NCI-H510A (cell line): ENCODE measurements at regions not wholly inside any gene's neighbourhood (a gene's known extent, or its start where the extent isn't known, plus 50 kb on each side); places are given as distances from the start of the nearest gene placed in this dataset.

Experiments
- DNase-seq: peaks from one replicate; lab custom pipeline; 2025; lab: John Stamatoyannopoulos, UW

GRCh38 chr5:6236170-6236793, 142.1 kb downstream of the MED10 start:
- DNase-seq, result no peak

GRCh38 chr5:6235726-6236125, 142.6 kb downstream of the MED10 start:
- DNase-seq, result no peak

DNA sequence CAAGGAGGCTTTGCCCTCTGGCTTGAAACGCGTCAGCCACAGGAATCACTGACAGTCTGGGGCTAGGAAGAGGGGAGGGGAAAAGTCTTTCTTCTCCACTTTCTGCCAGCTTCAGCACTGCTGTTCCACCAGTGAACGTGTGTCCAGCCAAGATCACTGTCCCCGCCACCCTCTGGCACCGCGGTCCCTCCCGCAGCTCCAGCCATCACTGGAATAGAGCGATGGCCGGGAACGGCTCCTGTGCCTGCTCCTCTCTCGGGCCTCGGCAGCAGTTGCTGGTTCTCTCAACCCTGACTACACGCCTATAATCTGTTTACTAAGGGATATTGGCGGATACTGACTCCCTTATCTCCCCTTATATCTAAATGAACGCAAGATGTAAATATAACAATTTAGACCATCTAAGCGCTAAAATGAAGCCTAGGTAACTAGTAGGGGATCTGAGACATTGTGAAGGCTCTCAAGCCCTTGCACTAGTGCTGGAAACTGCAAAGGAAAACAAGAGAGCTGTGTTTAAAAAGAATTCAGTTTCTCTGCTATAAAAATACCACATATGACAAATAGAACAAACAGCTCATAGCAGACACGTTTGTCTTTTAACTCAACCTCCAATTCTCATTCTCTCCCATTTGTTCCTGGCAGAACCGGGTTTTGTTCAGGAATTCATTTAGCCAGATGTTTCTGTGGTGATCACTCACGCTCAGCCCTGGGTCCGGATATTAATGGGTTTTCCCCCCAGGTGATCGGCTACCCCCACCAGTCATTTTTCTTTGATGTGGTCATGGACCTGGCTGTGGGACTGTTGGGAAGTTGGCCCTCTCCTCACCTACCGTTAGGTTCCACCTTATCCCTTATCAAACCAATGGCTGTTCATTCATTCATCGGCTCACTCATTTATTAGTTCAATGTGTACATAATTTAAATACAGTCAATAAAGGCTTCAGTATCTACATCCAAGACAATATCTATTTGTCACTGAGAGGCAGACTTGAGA, 149.8 kb downstream of the MED10 start:
- DNase-seq, result no peak

- no peak for DNase-seq
Measured at GRCh38 chr5:6225121-6225607, 153.2 kb downstream of the MED10 start.

- DNase-seq, result no peak
Measured at GRCh38 chr5:6224406-6224805, 153.9 kb downstream of the MED10 start.

DNA sequence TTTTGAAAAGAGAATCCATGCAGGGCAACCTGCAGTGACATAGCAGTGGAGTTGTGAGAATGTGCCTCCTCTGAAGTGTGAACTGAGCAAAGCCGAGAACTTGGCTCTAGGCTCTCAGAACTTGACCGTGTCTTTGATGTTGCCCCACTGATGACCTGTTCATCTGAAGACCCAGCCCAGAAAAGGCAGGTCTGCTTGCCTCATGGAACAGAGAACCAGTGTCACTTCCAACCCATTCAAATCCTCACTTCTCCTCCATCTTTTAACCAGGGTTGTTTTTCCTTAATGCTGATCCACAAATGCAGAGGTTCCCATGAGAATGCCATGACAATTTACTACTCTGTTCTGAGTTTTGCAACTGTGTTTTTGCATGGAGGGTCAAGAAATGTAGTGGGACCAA, 155.4 kb downstream of the MED10 start:
- no peak for DNase-seq

GRCh38 chr5:6222121-6222520, 156.2 kb downstream of the MED10 start:
- no peak for DNase-seq

DNA sequence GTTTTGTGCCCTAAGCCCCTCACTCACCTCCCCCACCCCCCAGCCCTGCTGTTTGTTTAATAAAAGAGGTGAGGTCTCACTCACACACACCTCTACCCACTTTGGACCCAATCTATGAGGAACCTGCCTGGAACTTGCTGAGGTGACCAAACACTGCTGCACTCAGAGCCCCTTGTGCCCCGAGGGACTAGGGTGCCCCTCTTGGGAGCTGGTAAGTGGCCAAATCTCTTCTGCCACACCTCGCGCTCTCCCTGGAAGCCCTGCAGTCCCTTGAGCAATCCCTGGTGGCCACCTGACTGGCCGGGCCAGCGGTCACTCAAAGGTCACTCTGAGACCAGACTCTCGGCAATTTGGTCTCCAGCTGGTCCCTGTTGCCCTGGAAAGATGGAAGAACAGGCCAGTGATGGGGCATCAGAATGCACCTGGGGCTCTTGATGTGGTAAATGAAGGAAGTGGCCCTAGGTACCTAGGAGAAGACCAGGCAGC, 157.2 kb downstream of the MED10 start:
- no peak for DNase-seq

- DNase-seq, result no peak
Measured at GRCh38 chr5:6220346-6221088, 157.8 kb downstream of the MED10 start.

GRCh38 chr5:6218517-6218916, 159.8 kb downstream of the MED10 start:
- DNase-seq, result no peak

- no peak for DNase-seq
Measured at GRCh38 chr5:6218116-6218515, 160.2 kb downstream of the MED10 start.

GRCh38 chr5:6216471-6217075, 161.8 kb downstream of the MED10 start:
- DNase-seq, result no peak

GRCh38 chr5:6215891-6216290, 162.5 kb downstream of the MED10 start:
- DNase-seq, result no peak

DNA sequence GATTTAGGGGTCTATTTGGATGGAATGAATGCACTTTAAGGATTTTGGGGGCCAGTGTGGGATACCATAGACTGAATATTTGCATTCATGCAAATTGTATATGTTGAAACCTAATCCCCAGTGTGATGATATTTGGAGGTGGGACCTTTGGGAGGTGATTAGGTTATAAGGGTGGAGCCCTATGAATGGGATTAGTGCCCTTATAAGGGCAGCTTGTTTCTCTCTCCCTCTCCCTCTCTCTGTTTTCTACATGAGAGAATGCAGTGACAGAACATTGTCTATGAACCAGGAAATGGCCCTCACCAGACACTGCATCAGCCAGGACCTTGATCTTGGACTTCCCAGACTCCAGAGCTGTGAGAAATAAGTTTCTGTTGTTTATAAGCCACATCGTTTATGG, 166.1 kb downstream of the MED10 start:
- DNase-seq, result no peak

- DNase-seq, result no peak
Measured at GRCh38 chr5:6206501-6206900, 171.8 kb downstream of the MED10 start.

- no peak for DNase-seq
Measured at GRCh38 chr5:6202968-6203365, 175.4 kb downstream of the MED10 start.

DNA sequence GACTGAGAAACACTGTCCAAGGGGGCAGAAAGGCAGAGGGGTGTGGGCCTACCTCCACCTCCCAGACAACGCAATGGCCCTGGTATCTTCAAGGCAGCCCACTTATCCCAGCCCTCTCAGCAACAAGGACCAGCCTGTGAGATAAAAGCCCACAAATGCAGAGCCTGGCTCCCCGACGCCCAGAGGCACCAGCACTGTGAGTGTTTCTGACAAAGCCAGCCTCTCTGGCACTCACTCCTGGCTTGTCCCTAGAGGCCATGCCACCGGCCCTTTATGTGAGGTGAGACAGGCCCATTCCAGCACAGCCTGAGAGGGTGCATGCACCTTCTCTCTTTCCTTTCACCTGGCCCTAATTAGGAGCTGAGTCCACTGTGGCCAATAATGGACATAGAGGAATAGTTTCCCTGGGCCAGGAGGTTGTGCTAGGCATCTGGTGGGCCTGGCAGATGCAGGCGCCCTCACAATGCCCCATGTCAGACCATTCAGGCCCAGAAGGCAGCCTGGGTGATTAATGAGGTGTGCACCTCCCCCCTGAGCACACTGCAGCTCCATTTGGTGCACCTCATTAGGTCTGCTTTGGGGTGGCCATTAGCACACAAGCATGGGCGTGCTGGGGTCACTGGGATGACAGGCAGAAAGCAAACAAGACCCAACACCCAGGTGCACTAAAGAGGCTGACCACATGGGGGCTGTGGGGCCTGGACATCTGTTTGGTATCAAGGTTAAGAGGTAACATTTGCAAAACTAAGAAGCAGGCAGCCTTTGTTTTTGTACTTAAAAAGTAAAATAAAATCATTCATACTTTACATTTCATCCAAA, 176.0 kb downstream of the MED10 start:
- DNase-seq, result no peak

DNA sequence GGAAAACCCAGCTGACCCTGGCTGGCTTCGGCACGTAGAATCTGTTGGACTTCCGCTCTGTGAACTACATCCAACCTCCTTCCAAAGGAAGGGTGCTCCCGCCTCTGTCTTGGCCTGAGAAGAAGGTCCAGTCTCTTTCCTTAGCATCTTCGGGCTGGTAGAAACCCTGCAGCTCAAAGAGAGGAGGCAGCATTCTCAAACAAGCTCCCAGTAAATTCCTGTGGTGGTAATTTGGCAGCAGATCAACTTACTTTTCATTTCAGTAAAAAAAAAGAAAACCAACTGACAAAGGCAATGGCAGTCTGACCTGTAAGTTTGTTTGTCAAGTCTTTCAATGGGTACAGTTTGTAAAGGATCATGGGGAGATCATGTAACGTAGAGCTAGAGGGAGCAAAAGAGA, 176.7 kb downstream of the MED10 start:
- DNase-seq, result no peak

GRCh38 chr5:6198531-6198930, 179.8 kb downstream of the MED10 start:
- no peak for DNase-seq

DNA sequence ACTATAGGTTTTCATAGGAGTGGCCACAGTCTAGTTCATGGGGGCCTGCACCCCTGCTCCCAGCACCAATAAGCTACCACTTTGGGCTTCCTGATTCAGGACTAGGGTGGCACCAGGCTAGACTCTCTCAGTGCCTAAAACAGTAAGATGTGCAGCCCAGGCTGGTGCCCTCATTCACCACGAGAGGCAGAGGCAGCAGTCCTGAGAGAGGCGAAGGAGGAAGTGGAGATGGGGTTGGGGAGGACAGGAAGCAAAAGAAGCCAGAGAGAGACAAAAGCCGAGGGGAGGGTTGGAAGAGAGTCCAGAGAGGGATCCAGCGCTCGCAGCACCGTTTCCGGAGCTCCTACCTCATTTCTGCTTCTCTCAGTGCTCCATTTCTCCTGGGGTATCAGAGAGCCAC, 180.9 kb downstream of the MED10 start:
- no peak for DNase-seq
